ENCODE measurements at regions not wholly inside any gene's neighbourhood (a gene's known extent, or its start where the extent isn't known, plus 50 kb on each side); places are given as distances from the start of the nearest gene placed in this dataset.

DNA sequence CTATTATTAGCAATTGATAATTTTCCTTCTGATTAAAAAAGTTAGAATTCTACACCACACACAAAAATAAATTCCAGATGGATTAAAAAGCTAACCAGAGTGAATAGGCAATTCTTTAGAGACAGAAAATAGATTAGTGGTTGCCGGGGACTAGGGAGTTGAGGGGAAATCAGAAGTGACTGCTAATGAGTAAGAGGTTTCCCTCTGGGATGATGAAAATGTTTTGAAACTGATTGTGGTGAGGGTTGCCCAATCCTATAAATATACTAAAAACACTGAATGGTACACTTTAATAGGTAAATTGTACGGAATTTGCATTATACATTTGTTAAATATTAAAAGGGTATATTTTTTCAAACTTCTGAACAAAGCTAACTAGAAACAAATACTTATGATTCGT, 214.9 kb downstream of the GPAM start:
- no peaks in the 10 kb centered on the region for H4K20me1 ChIP-seq (replicated peaks; ENCODE audit: control insufficient read depth, extremely low read depth, insufficient read depth, low read length)
- intact Hi-C loops (cut with micrococcal nuclease) (no loop called here), dilution Hi-C loops (cut with MboI; ENCODE audit: extremely low pct_ligation_motif_present, low sequenced_read_pairs) (no loop called here)
- no peak overlapping the region for H3K9ac ChIP-seq (replicated peaks; ENCODE audit: extremely low read depth, insufficient read depth, low read length)
- no peak overlapping the region for H3K4me3 ChIP-seq (replicated peaks in 1 of 3; ENCODE audit: insufficient read depth in 1 of 3, low read depth in 1 of 3, low read length in 3 of 3)
- no peaks in the 10 kb centered on the region for H3K27me3 ChIP-seq (ENCODE audit: control insufficient read depth in 2 of 2, insufficient read depth in 2 of 2, low read length in 2 of 2)
- H2AFZ ChIP-seq (ENCODE audit: low read depth, low read length): no peak overlapping the region
- CTCF ChIA-PET: no interaction called here
- no peaks in the 10 kb centered on the region for H3K4me1 ChIP-seq (ENCODE audit: control insufficient read depth, extremely low read depth, insufficient read depth, low read length)
- H3K79me2 ChIP-seq (ENCODE audit: control insufficient read depth, insufficient read depth, low read length): no peaks in the 10 kb centered on the region
- no TSS peak for BruUV-seq (replicated peaks)
- TF ChIP-seq POLR2AphosphoS5 (IDR thresholded peaks at IDR 0.05; ENCODE audit: insufficient read depth, low read depth, low read length): no peak
- TF ChIP-seq POLR2A (IDR thresholded peaks at IDR 0.05; ENCODE audit: low read depth, low read length): no peak
- TF ChIP-seq GATA2 (IDR thresholded peaks at IDR 0.05; ENCODE audit: insufficient read depth, insufficient read length, low read depth, low read length): no peak
- TF ChIP-seq, protein P1, sequence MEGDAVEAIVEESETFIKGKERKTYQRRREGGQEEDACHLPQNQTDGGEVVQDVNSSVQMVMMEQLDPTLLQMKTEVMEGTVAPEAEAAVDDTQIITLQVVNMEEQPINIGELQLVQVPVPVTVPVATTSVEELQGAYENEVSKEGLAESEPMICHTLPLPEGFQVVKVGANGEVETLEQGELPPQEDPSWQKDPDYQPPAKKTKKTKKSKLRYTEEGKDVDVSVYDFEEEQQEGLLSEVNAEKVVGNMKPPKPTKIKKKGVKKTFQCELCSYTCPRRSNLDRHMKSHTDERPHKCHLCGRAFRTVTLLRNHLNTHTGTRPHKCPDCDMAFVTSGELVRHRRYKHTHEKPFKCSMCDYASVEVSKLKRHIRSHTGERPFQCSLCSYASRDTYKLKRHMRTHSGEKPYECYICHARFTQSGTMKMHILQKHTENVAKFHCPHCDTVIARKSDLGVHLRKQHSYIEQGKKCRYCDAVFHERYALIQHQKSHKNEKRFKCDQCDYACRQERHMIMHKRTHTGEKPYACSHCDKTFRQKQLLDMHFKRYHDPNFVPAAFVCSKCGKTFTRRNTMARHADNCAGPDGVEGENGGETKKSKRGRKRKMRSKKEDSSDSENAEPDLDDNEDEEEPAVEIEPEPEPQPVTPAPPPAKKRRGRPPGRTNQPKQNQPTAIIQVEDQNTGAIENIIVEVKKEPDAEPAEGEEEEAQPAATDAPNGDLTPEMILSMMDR (IDR thresholded peaks at IDR 0.05; ENCODE audit: extremely low read depth in 1 of 2, insufficient read depth in 1 of 2, low read depth in 1 of 2, low read length in 2 of 2): no peak
- no peak for TF ChIP-seq MYC (IDR thresholded peaks at IDR 0.05; ENCODE audit: low read depth, low read length)
- TF ChIP-seq, protein P2, sequence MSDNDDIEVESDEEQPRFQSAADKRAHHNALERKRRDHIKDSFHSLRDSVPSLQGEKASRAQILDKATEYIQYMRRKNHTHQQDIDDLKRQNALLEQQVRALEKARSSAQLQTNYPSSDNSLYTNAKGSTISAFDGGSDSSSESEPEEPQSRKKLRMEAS (IDR thresholded peaks at IDR 0.05; ENCODE audit: insufficient read depth, insufficient read length): no peak
- no peak for TF ChIP-seq EZH2 (IDR thresholded peaks at IDR 0.05; ENCODE audit: borderline replicate concordance, low read depth, low read length, severe bottlenecking)
- TF ChIP-seq FOS (IDR thresholded peaks at IDR 0.05; ENCODE audit: borderline replicate concordance, insufficient read depth, low read length): no peak
- no peak for TF ChIP-seq JUN (IDR thresholded peaks at IDR 0.05; ENCODE audit: borderline replicate concordance, insufficient read depth, insufficient read length, low read depth)
- H3K9me1 ChIP-seq (replicated peaks; ENCODE audit: control insufficient read depth, extremely low read depth, insufficient read depth, low read length): no peaks in the 10 kb centered on the region
- FAIRE-seq (no peak), DNase-seq (ENCODE audit: low read depth, low spot score) (no peak)
- H3K27ac ChIP-seq (ENCODE audit: insufficient read depth, low read depth, low read length): no peak overlapping the region
- H3K4me2 ChIP-seq (ENCODE audit: insufficient read depth, low read length): no peak overlapping the region
- POLR2A ChIA-PET: no interaction called here
- no peaks in the 10 kb centered on the region for H3K36me3 ChIP-seq (ENCODE audit: control insufficient read depth in 2 of 2, extremely low read depth in 1 of 2, insufficient read depth in 2 of 2, low read length in 2 of 2)
- no peaks in the 10 kb centered on the region for H3K9me3 ChIP-seq (replicated peaks; ENCODE audit: control insufficient read depth, insufficient read depth, low read length)

Measured in endothelial cell of umbilical vein (primary cell).